Prostate gland (tissue), 2 donors: ENCODE measurements at regions not wholly inside any gene's neighbourhood (a gene's known extent, or its start where the extent isn't known, plus 50 kb on each side); places are given as distances from the start of the nearest gene placed in this dataset.

Experiments used
- POLR2AphosphoS5 ChIP-seq: sonication (generic); formaldehyde crosslinking; IDR thresholded peaks from one replicate; pipeline ENCODE4 v1.6.1; 2017; ENCODE audit warnings: antibody characterized with exemption
- TF ChIP-seq, protein P1 (sequence below), 4 experiments: fragments of 200-600 bp in 2 of 4; fragments of 450-650 bp in 2 of 4; sonication (generic) in 2 of 4; IDR thresholded peaks; 1 replicate in 3 of 4; 2 replicates in 1 of 4; pipeline ENCODE4 v1.5.1; 2016 to 2019; ENCODE audit warnings: antibody characterized with exemption in 4 of 4, mild to moderate bottlenecking in 2 of 4, moderate library complexity in 2 of 4

DNA sequence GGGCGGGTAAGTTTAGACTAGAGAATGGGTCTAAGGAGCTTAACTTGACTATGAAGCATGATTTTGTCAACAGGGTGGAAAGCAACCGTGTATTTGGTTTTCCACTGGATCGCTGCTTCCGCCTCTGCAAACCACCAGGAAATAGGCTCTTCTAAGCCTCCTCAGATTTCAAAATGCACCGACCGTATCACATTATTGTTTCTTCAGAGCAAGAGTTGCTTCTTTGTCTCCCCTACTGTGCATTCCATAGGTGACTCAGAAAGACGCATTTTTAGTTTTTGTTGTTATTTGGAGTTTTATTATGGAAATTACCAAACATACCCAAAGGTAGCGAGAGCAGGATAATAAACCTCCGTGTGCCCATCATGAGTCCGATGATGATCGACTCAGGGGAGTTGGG lies 64.3 kb upstream of the RASD2 start:
- TF ChIP-seq, protein P1, sequence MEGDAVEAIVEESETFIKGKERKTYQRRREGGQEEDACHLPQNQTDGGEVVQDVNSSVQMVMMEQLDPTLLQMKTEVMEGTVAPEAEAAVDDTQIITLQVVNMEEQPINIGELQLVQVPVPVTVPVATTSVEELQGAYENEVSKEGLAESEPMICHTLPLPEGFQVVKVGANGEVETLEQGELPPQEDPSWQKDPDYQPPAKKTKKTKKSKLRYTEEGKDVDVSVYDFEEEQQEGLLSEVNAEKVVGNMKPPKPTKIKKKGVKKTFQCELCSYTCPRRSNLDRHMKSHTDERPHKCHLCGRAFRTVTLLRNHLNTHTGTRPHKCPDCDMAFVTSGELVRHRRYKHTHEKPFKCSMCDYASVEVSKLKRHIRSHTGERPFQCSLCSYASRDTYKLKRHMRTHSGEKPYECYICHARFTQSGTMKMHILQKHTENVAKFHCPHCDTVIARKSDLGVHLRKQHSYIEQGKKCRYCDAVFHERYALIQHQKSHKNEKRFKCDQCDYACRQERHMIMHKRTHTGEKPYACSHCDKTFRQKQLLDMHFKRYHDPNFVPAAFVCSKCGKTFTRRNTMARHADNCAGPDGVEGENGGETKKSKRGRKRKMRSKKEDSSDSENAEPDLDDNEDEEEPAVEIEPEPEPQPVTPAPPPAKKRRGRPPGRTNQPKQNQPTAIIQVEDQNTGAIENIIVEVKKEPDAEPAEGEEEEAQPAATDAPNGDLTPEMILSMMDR (IDR thresholded peaks at IDR 0.05) = no peak
- TF ChIP-seq POLR2AphosphoS5 = no peak
